ENCODE measurements at regions not wholly inside any gene's neighbourhood (a gene's known extent, or its start where the extent isn't known, plus 50 kb on each side); places are given as distances from the start of the nearest gene placed in this dataset.

DNA sequence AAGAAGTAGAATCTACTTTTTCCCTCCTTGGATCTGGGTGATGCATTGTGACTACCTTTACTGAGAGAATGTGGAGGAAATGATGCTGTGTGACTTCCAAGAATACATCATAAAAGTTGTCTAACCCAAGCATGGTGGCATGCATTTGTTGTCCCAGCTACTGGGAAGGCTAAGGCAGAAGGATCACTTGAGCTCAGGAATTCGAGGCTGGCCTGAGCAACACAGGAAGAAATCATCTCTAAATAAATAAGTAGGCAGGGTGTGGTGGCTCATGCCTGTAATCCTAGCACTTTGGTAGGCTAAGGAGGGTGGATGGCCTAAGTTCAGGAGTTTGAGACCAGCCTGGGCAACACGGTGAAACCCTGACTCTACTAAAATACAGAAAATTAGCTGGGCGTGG, 143.2 kb upstream of the VLDLR start:
- peak; percentile 81 for FAIRE-seq

GRCh38 chr9:2479056-2479565, 142.5 kb upstream of the VLDLR start:
- H3K9me3 ChIP-seq (replicated peaks; ENCODE audit: control insufficient read depth, insufficient read depth, low read length): no peaks in the 10 kb centered on the region
- DNase-seq (ENCODE audit: low read depth, low spot score): no peak
- no peak overlapping the region for H2AFZ ChIP-seq (ENCODE audit: low read depth, low read length)
- no peaks in the 10 kb centered on the region for H3K9me1 ChIP-seq (replicated peaks; ENCODE audit: control insufficient read depth, extremely low read depth, insufficient read depth, low read length)
- no peak overlapping the region for H3K4me2 ChIP-seq (ENCODE audit: insufficient read depth, low read length)
- peaks cover 16% of the 10 kb centered on the region for H3K4me1 ChIP-seq (ENCODE audit: control insufficient read depth, extremely low read depth, insufficient read depth, low read length)
- intact Hi-C loops (cut with micrococcal nuclease): no loop called here
- no peak overlapping the region for H3K4me3 ChIP-seq (replicated peaks in 1 of 3; ENCODE audit: insufficient read depth in 1 of 3, low read depth in 1 of 3, low read length in 3 of 3)
- no peaks in the 10 kb centered on the region for H3K36me3 ChIP-seq (ENCODE audit: control insufficient read depth in 2 of 2, extremely low read depth in 1 of 2, insufficient read depth in 2 of 2, low read length in 2 of 2)
- no peaks in the 10 kb centered on the region for H3K79me2 ChIP-seq (ENCODE audit: control insufficient read depth, insufficient read depth, low read length)
- no TSS peak for BruUV-seq (replicated peaks)
- no peak overlapping the region for H3K9ac ChIP-seq (replicated peaks; ENCODE audit: extremely low read depth, insufficient read depth, low read length)
- H4K20me1 ChIP-seq (replicated peaks; ENCODE audit: control insufficient read depth, extremely low read depth, insufficient read depth, low read length): no peaks in the 10 kb centered on the region
- TF ChIP-seq EZH2 (IDR thresholded peaks at IDR 0.05; ENCODE audit: borderline replicate concordance, low read depth, low read length, severe bottlenecking): no peak
- TF ChIP-seq, protein P1, sequence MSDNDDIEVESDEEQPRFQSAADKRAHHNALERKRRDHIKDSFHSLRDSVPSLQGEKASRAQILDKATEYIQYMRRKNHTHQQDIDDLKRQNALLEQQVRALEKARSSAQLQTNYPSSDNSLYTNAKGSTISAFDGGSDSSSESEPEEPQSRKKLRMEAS (IDR thresholded peaks at IDR 0.05; ENCODE audit: insufficient read depth, insufficient read length): no peak
- TF ChIP-seq JUN (IDR thresholded peaks at IDR 0.05; ENCODE audit: borderline replicate concordance, insufficient read depth, insufficient read length, low read depth): no peak
- dilution Hi-C loops (cut with MboI; ENCODE audit: extremely low pct_ligation_motif_present, low sequenced_read_pairs): no loop called here
- CTCF ChIA-PET: interaction anchor here (1.3 kb wide), 1 partner anchor 10 kb away, joined by 3 read pairs; no protein-coding TSS in a partner anchor
- POLR2A ChIA-PET: no interaction called here
- no peak for FAIRE-seq
- no peaks in the 10 kb centered on the region for H3K27me3 ChIP-seq (ENCODE audit: control insufficient read depth in 2 of 2, insufficient read depth in 2 of 2, low read length in 2 of 2)
- peak overlapping the region; percentile 61 for H3K27ac ChIP-seq (ENCODE audit: insufficient read depth, low read depth, low read length)

More for the DNA sequence above, 143.2 kb upstream of the VLDLR start:
- ChIA-PET CTCF (interaction anchor here (0.9 to 1.9 kb wide), 4 partner anchors 11 to 250 kb away, joined by 3 to 7 read pairs (median 4); no protein-coding TSS in a partner anchor), POLR2A (no interaction called here)
- TF ChIP-seq FOS (IDR thresholded peaks at IDR 0.05; ENCODE audit: borderline replicate concordance, insufficient read depth, low read length) (no peak), EZH2 (IDR thresholded peaks at IDR 0.05; ENCODE audit: borderline replicate concordance, low read depth, low read length, severe bottlenecking) (no peak), POLR2A (IDR thresholded peaks at IDR 0.05; ENCODE audit: low read depth, low read length) (no peak), MYC (IDR thresholded peaks at IDR 0.05; ENCODE audit: low read depth, low read length) (no peak), GATA2 (IDR thresholded peaks at IDR 0.05; ENCODE audit: insufficient read depth, insufficient read length, low read depth, low read length) (no peak), JUN (IDR thresholded peaks at IDR 0.05; ENCODE audit: borderline replicate concordance, insufficient read depth, insufficient read length, low read depth) (no peak)
- TF ChIP-seq, protein P1 (IDR thresholded peaks at IDR 0.05; ENCODE audit: insufficient read depth, insufficient read length): no peak
- Histone ChIP-seq H2AFZ (ENCODE audit: low read depth, low read length) (no peak overlapping the region), H3K4me3 (replicated peaks in 1 of 3; ENCODE audit: insufficient read depth in 1 of 3, low read depth in 1 of 3, low read length in 3 of 3) (no peak overlapping the region), H3K27me3 (ENCODE audit: control insufficient read depth in 2 of 2, insufficient read depth in 2 of 2, low read length in 2 of 2) (no peaks in the 10 kb centered on the region), H3K9me3 (replicated peaks; ENCODE audit: control insufficient read depth, insufficient read depth, low read length) (no peaks in the 10 kb centered on the region), H3K79me2 (ENCODE audit: control insufficient read depth, insufficient read depth, low read length) (no peaks in the 10 kb centered on the region), H3K4me1 (ENCODE audit: control insufficient read depth, extremely low read depth, insufficient read depth, low read length) (peaks cover 16% of the 10 kb centered on the region), H4K20me1 (replicated peaks; ENCODE audit: control insufficient read depth, extremely low read depth, insufficient read depth, low read length) (no peaks in the 10 kb centered on the region), H3K27ac (ENCODE audit: insufficient read depth, low read depth, low read length) (peak overlapping the region; percentile 61), H3K9ac (replicated peaks; ENCODE audit: extremely low read depth, insufficient read depth, low read length) (no peak overlapping the region), H3K9me1 (replicated peaks; ENCODE audit: control insufficient read depth, extremely low read depth, insufficient read depth, low read length) (no peaks in the 10 kb centered on the region), H3K4me2 (ENCODE audit: insufficient read depth, low read length) (peak overlapping the region; percentile 45), H3K36me3 (ENCODE audit: control insufficient read depth in 2 of 2, extremely low read depth in 1 of 2, insufficient read depth in 2 of 2, low read length in 2 of 2) (no peaks in the 10 kb centered on the region)
- peak; percentile 38 for DNase-seq (ENCODE audit: low read depth, low spot score)
- intact Hi-C loops (cut with micrococcal nuclease) (no loop called here), dilution Hi-C loops (cut with MboI; ENCODE audit: extremely low pct_ligation_motif_present, low sequenced_read_pairs) (no loop called here)
- no TSS peak for BruUV-seq (replicated peaks)
